Kidney (tissue), 13 donors: ENCODE measurements at regions not wholly inside any gene's neighbourhood (a gene's known extent, or its start where the extent isn't known, plus 50 kb on each side); places are given as distances from the start of the nearest gene placed in this dataset.

Experiments
- DNase-seq, 5 donors: peaks; one replicate each; pipeline ENCODE4 v3.0.0-alpha.2; 2013 to 2020
- FAIRE-seq: peaks from 2 replicates; lab custom pipeline; 2012; peaks lifted over from hg19 to GRCh38; lab: Jason Lieb, UNC
- H3K27ac ChIP-seq, 2 donors: one replicate each; pipeline ENCODE4 v1.7.0; 2013; ENCODE audit warnings: low read depth in 2 of 2, low read length in 2 of 2, inconsistent platforms in 1 of 2
- H3K27me3 ChIP-seq: one replicate; pipeline ENCODE4 v1.7.1; 2013; ENCODE audit warnings: low read length, inconsistent platforms; ENCODE audit not compliant: control insufficient read depth, insufficient read depth
- H3K36me3 ChIP-seq, 3 donors: one replicate each; pipeline versions ENCODE4 v1.7.0 to v1.7.1; 2013; ENCODE audit warnings: low read length in 3 of 3, control low read depth in 1 of 3, inconsistent platforms in 1 of 3; ENCODE audit not compliant: insufficient read depth in 3 of 3, control insufficient read depth in 2 of 3
- H3K4me1 ChIP-seq, 3 donors: one replicate each; pipeline versions ENCODE4 v1.7.0 to v1.7.1; 2013; ENCODE audit warnings: low read length in 3 of 3, inconsistent platforms in 1 of 3, low read depth in 1 of 3; ENCODE audit not compliant: control insufficient read depth in 2 of 3, insufficient read depth in 2 of 3
- H3K4me3 ChIP-seq, 3 donors: one replicate each; pipeline versions ENCODE4 v1.7.0 to v1.8.1; 2013; ENCODE audit warnings: low read length in 3 of 3, control low read depth in 1 of 3, inconsistent platforms in 1 of 3
- H3K9ac ChIP-seq, 3 donors: one replicate each; pipeline versions ENCODE4 v1.7.0 to v1.7.1; 2013; ENCODE audit warnings: low read length in 3 of 3, control low read depth in 1 of 3, inconsistent platforms in 1 of 3
- H3K9me3 ChIP-seq, 3 donors: one replicate each; pipeline versions ENCODE4 v1.7.0 to v1.7.1; 2013; ENCODE audit warnings: low read length in 3 of 3, control low read depth in 1 of 3, inconsistent platforms in 1 of 3; ENCODE audit not compliant: control insufficient read depth in 2 of 3, insufficient read depth in 1 of 3
- intact Hi-C: fragments of 100-400 bp; cut with DNase I; formaldehyde crosslinking; loops from one replicate; pipeline ENCODE4 v1.11.1; 2022
- TF ChIP-seq, protein P1 (sequence below): IDR thresholded peaks from 3 replicates; pipeline ENCODE4 v1.5.1; 2012; ENCODE audit warnings: mild to moderate bottlenecking, moderate library complexity, borderline replicate concordance; ENCODE audit not compliant: insufficient read depth; ENCODE audit errors: extremely low read depth
- donor health status: control.
- donor health status: control.
- donor health status: control.
- donor health status: control.
- donor health status: control.
- donor health status: DM: yes; HTN: yes; CAD: no.
- donor health status: Normal renal cell carcinoma (clear cell type).

DNA sequence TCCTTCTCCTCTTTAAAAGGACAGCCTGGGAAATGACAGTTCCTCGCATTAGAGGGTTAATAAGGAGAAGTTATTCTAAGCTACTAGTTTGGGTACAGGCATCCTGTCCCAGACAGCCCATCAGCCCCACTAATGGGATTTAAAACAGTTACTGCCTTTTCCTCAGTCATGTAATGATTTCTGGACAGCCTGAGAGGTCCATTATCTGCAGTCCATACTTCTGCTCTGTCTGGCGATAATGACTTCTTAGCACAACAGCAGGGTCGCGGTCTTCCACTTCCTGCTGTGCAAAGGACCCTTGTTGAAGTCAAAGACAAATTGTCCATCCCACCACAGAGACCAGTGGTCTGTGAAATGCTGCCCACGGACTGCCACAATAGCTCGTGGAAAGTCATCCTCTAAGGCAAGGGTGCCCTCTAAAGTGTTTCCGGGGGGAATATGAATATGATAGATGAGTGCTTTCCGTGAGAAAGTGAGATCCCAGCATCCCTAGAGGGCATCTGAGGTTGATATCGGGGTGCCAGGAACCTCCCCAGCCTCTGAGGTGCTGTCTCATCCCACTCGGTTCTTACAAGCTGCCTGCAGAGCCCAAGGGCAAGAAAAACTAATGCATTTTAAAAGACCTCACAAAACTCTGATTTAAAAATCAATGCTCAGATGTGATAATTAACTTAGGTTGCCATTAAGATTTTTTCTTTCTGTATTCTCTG lies 100.7 kb downstream of the SHOX2 start:
- DNase-seq (no peak), FAIRE-seq (no peak)
- no peak overlapping the region for H3K27ac ChIP-seq
- H3K9me3 ChIP-seq: no peaks in the 10 kb centered on the region
- no peaks in the 10 kb centered on the region for H3K36me3 ChIP-seq
- H3K4me3 ChIP-seq: no peak overlapping the region
- H3K9ac ChIP-seq: no peak overlapping the region
- no peaks in the 10 kb centered on the region for H3K4me1 ChIP-seq
- intact Hi-C loops: no loop called here
- no peaks in the 10 kb centered on the region for H3K27me3 ChIP-seq
- TF ChIP-seq, protein P1, sequence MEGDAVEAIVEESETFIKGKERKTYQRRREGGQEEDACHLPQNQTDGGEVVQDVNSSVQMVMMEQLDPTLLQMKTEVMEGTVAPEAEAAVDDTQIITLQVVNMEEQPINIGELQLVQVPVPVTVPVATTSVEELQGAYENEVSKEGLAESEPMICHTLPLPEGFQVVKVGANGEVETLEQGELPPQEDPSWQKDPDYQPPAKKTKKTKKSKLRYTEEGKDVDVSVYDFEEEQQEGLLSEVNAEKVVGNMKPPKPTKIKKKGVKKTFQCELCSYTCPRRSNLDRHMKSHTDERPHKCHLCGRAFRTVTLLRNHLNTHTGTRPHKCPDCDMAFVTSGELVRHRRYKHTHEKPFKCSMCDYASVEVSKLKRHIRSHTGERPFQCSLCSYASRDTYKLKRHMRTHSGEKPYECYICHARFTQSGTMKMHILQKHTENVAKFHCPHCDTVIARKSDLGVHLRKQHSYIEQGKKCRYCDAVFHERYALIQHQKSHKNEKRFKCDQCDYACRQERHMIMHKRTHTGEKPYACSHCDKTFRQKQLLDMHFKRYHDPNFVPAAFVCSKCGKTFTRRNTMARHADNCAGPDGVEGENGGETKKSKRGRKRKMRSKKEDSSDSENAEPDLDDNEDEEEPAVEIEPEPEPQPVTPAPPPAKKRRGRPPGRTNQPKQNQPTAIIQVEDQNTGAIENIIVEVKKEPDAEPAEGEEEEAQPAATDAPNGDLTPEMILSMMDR: no peak

DNA sequence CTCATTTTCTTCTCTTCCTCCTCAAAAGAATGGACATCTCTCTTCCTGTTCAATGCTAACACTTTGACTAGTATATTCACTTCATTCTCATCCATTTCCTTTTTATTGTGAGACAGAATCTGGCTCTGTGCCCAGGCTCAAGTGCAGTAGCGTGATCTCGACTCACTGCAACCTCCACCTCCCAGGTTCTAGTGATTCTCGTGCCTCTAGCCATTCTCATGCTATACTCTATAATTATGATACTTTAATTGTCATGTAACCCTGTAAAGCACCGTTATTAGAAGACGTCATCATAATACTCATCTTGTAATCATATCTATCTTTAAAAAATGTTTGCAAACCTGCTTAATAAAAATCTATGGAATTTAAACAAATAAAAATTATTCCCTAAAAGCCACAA lies 107.0 kb downstream of the SHOX2 start:
- H3K9ac ChIP-seq: no peak overlapping the region
- no peak overlapping the region for H3K27ac ChIP-seq
- FAIRE-seq (no peak), DNase-seq (no peak)
- no peak overlapping the region for H3K4me3 ChIP-seq
- H3K4me1 ChIP-seq: no peaks in the 10 kb centered on the region
- H3K9me3 ChIP-seq: peaks cover 0 to 7% (median 0%) of the 10 kb centered on the region in 3 donors
- TF ChIP-seq, protein P1: no peak
- no peaks in the 10 kb centered on the region for H3K27me3 ChIP-seq
- H3K36me3 ChIP-seq: no peaks in the 10 kb centered on the region
- intact Hi-C loops: no loop called here

DNA sequence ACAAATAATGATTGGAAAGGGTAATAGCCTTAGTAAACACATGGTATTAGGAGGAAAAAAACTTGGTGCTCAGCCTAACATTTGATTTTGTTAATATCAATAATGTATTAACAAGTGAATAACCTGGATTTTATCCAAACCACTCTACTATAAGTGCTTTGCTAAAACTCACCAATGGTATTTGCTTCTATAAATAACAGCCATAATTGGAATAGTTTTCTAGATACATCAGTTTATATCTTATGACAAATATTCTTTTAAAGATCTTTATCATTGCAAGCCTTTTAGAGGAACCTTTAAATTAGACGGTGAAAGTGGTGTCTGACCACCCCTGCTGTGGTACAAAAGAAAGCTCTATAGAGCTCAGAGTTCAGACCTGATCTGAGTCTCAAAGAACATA lies 123.9 kb downstream of the SHOX2 start:
- Histone ChIP-seq H3K27ac (no peak overlapping the region), H3K9ac (no peak overlapping the region), H3K36me3 (no peaks in the 10 kb centered on the region), H3K9me3 (no peaks in the 10 kb centered on the region), H3K4me1 (no peaks in the 10 kb centered on the region), H3K4me3 (no peak overlapping the region), H3K27me3 (no peaks in the 10 kb centered on the region)
- intact Hi-C loops: no loop called here
- FAIRE-seq (no peak), DNase-seq (no peak)
- TF ChIP-seq, protein P1: no peak

DNA sequence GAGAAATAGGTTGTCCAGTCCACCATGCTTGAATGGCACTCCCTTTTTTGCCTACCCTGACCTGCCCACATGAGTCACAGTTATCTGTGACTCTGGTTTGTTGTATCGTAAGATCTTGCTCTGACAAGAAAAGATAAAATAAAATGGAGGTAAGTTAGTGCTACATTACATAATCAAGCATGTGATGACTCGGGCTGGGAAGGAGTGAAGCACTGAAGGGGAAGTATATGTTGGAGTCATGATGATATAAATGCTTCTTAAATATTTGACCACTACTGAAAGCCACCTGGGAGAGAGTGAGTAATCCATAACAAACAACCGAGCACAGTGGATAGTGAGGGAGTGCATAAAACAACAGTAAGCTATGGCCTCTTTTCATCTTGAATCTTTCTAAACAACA lies 124.4 kb downstream of the SHOX2 start:
- Histone ChIP-seq H3K36me3 (no peaks in the 10 kb centered on the region), H3K4me3 (no peak overlapping the region), H3K27me3 (no peaks in the 10 kb centered on the region), H3K27ac (no peak overlapping the region), H3K9ac (no peak overlapping the region), H3K9me3 (no peaks in the 10 kb centered on the region), H3K4me1 (no peaks in the 10 kb centered on the region)
- FAIRE-seq (no peak), DNase-seq (no peak)
- TF ChIP-seq, protein P1: no peak
- intact Hi-C loops: no loop called here
